Adrenal gland (tissue), 9 donors: ENCODE measurements at regions not wholly inside any gene's neighbourhood (a gene's known extent, or its start where the extent isn't known, plus 50 kb on each side); places are given as distances from the start of the nearest gene placed in this dataset.
A peak's percentile ranks its signal among the peaks of the same experiment; 100 is the strongest.

ENCODE experiments used
- DNase-seq, 7 donors: peaks; one replicate each; pipeline ENCODE4 v3.0.0-alpha.2; 2019 to 2020
- H3K27ac ChIP-seq, 5 donors: fragments of 200-600 bp; sonication (generic) in 4 of 5; 1 replicate in 3 of 5; 2 replicates in 2 of 5; pipeline versions ENCODE4 v1.5.1 to v1.8.0; 2016 to 2020; ENCODE audit warnings: mild to moderate bottlenecking in 1 of 5
- H3K27me3 ChIP-seq: fragments of 200-600 bp; 2 replicates; pipeline ENCODE4 v1.8.0; 2021
- H3K36me3 ChIP-seq, 2 donors: fragments of 200-600 bp; replicated peaks in 1 of 2; 1 replicate in 1 of 2; 2 replicates in 1 of 2; pipeline versions ENCODE4 v1.5.1 to v1.8.0; 2018 to 2022
- H3K4me1 ChIP-seq, 2 donors: fragments of 200-600 bp; replicated peaks in 1 of 2; 1 replicate in 1 of 2; 2 replicates in 1 of 2; pipeline versions ENCODE4 v1.5.1 to v1.8.0; 2018 to 2021
- H3K4me3 ChIP-seq, 4 donors: fragments of 200-600 bp; sonication (generic) in 3 of 4; one replicate each; pipeline ENCODE4 v1.5.1; 2016 to 2018
- H3K9me3 ChIP-seq, 3 donors: fragments of 200-600 bp; sonication (generic) in 1 of 3; replicated peaks in 1 of 3; 1 replicate in 2 of 3; 2 replicates in 1 of 3; pipeline versions ENCODE4 v1.5.1 to v1.8.0; 2016 to 2021
- POLR2A ChIP-seq, 2 donors: fragments of 450-650 bp; IDR thresholded peaks; one replicate each; pipeline ENCODE4 v1.6.1; 2017; ENCODE audit warnings: antibody characterized with exemption in 2 of 2, mild to moderate bottlenecking in 2 of 2, moderate library complexity in 1 of 2
- WGBS, 4 donors: extraction: QIAGEN DNeasy Blood & Tissue Kit in 2 of 4; methylation state at CpG; one replicate each; pipeline versions ENCODE4 v1.1.5 to v1.1.7; 2013 to 2017; 5-methylcytosine and 5-hydroxymethylcytosine counted together
- intact Hi-C, 2 donors: fragments of 100-400 bp; cut with DNase I; formaldehyde crosslinking; loops; one replicate each; pipeline versions ENCODE4 v1.14.1 to v1.15.0; 2022 to 2023
- TF ChIP-seq, protein P1 (sequence below), 6 experiments: fragments of 450-650 bp in 4 of 6; fragments of 200-600 bp in 2 of 6; sonication (generic) in 1 of 6; IDR thresholded peaks; 1 replicate in 5 of 6; 2 replicates in 1 of 6; pipeline versions ENCODE4 v1.5.1 to v1.8.0; 2016 to 2021; ENCODE audit warnings: antibody characterized with exemption in 6 of 6, mild to moderate bottlenecking in 2 of 6, moderate library complexity in 1 of 6
- donor health status: healthy with polysubstance abuse.
- donor health status: Bipolar disorder and iron deficiency.
- donor health status: DM: yes; HTN: yes; CAD: no.
- donor health status: DM: no; HTN: no; CAD: no.
- donor health status: DM: no; HTN: no; CAD: no.

GRCh38 chr7:98753176-98753575 lies 116.6 kb downstream of the TMEM130 start:
- WGBS, 4 donors = 85 to 98% (median 91%) methylated on average over 5 to 7 of the region's 7 CpGs
- Histone ChIP-seq H3K4me1 (no peaks in the 10 kb centered on the region), H3K9me3 (no peaks in the 10 kb centered on the region), H3K36me3 (no peaks in the 10 kb centered on the region), H3K27me3 (no peaks in the 10 kb centered on the region), H3K27ac (no peak overlapping the region), H3K4me3 (no peak overlapping the region)
- no peak for TF ChIP-seq POLR2A (IDR thresholded peaks at IDR 0.05)
- TF ChIP-seq, protein P1, sequence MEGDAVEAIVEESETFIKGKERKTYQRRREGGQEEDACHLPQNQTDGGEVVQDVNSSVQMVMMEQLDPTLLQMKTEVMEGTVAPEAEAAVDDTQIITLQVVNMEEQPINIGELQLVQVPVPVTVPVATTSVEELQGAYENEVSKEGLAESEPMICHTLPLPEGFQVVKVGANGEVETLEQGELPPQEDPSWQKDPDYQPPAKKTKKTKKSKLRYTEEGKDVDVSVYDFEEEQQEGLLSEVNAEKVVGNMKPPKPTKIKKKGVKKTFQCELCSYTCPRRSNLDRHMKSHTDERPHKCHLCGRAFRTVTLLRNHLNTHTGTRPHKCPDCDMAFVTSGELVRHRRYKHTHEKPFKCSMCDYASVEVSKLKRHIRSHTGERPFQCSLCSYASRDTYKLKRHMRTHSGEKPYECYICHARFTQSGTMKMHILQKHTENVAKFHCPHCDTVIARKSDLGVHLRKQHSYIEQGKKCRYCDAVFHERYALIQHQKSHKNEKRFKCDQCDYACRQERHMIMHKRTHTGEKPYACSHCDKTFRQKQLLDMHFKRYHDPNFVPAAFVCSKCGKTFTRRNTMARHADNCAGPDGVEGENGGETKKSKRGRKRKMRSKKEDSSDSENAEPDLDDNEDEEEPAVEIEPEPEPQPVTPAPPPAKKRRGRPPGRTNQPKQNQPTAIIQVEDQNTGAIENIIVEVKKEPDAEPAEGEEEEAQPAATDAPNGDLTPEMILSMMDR (IDR thresholded peaks at IDR 0.05) = no peak
- DNase-seq = no peak
- intact Hi-C loops = no loop called here

GRCh38 chr7:98753989-98754479 lies 115.8 kb downstream of the TMEM130 start:
- no peak for DNase-seq
- H3K27ac ChIP-seq = no peak overlapping the region
- no peaks in the 10 kb centered on the region for H3K27me3 ChIP-seq
- no peaks in the 10 kb centered on the region for H3K4me1 ChIP-seq
- intact Hi-C loops = no loop called here
- H3K9me3 ChIP-seq = no peaks in the 10 kb centered on the region
- H3K36me3 ChIP-seq = no peaks in the 10 kb centered on the region
- 56 to 81% (median 77%) methylated on average over 3 to 6 of the region's 6 CpGs for WGBS, 4 donors
- TF ChIP-seq, protein P1 (IDR thresholded peaks at IDR 0.05) = no peak
- no peak for TF ChIP-seq POLR2A (IDR thresholded peaks at IDR 0.05)
- H3K4me3 ChIP-seq = no peak overlapping the region

DNA sequence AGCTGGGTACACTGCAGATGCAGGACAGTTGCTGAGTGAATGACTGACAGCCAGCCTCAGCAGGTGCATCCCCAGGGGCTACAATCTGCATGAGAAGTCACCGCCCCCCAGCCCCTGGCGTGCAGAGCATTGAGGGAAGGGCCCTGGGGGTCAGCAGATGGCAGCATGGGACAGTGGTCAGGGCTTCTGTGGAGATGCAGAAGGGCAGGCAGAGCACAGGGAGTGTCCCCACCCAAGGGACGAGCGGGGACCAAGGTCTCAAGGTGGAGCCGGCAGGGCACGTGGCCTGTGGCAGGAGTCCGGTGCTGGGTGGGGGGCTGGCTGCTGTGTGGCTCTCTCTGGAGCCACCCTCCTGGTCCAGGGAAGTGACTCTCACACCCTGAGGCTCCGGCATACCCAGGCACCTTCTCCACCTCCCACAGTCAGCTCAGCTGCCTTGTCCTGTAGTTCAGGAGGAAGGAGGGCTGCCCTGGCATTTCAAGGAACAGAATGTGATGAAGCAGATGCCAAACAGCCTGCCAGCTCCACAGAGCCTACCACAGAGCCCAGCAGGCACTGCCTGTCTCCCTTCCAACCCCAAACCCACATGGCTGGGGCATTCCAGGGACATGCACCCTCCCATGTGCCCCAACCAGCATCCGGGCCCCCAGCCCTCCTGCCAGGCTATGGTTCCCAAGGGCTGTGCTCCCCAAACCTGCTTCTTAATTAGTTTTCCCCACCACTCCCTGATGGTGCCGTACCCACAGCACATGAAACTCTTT lies 114.5 kb downstream of the TMEM130 start:
- DNase-seq = peak in 5 of 7 donors; percentile 32 to 58 (median 40)
- Histone ChIP-seq H3K4me1 (no peaks in the 10 kb centered on the region), H3K36me3 (no peaks in the 10 kb centered on the region), H3K27me3 (no peaks in the 10 kb centered on the region), H3K4me3 (no peak overlapping the region), H3K9me3 (no peaks in the 10 kb centered on the region), H3K27ac (no peak overlapping the region)
- intact Hi-C loops = loop anchor here in 1 of 2 donors (5.0 kb wide), 1 partner anchor 82 kb away; no protein-coding TSS in a partner anchor
- 39 to 54% (median 46%) methylated on average over 7 to 10 of the region's 10 CpGs for WGBS, 4 donors
- TF ChIP-seq, protein P1 (IDR thresholded peaks at IDR 0.05) = peak in 4 of 6 experiments; percentile 22 to 44 (median 38)
- TF ChIP-seq POLR2A (IDR thresholded peaks at IDR 0.05) = no peak

- no peaks in the 10 kb centered on the region for H3K4me1 ChIP-seq
- no peak overlapping the region for H3K4me3 ChIP-seq
- no peak for TF ChIP-seq POLR2A (IDR thresholded peaks at IDR 0.05)
- TF ChIP-seq, protein P1 (IDR thresholded peaks at IDR 0.05) = no peak
- H3K36me3 ChIP-seq = no peaks in the 10 kb centered on the region
- intact Hi-C loops = loop anchor here in 1 of 2 donors (5.0 kb wide), 1 partner anchor 79 kb away; no protein-coding TSS in a partner anchor
- H3K27ac ChIP-seq = no peak overlapping the region
- no peak for DNase-seq
- no peaks in the 10 kb centered on the region for H3K9me3 ChIP-seq
- H3K27me3 ChIP-seq = no peaks in the 10 kb centered on the region
- 80 to 97% (median 95%) methylated on average over 5 of the region's 5 CpGs for WGBS, 4 donors
Measured at GRCh38 chr7:98758157-98758556, 111.7 kb downstream of the TMEM130 start.
